Loucy (cell line): ENCODE measurements at regions not wholly inside any gene's neighbourhood (a gene's known extent, or its start where the extent isn't known, plus 50 kb on each side); places are given as distances from the start of the nearest gene placed in this dataset.
A peak's percentile ranks its signal among the peaks of the same experiment; 100 is the strongest.

ENCODE experiments used
- H2AFZ ChIP-seq: fragments of 200-600 bp; sonication (generic); 2 replicates; pipeline ENCODE4 v1.6.0; 2016; ENCODE audit warnings: antibody characterized with exemption, mild to moderate bottlenecking, low read length, moderate library complexity
- H3F3A ChIP-seq: fragments of 200-600 bp; 2 replicates; pipeline ENCODE4 v1.6.0; 2016; ENCODE audit warnings: antibody characterized with exemption, low read depth, mild to moderate bottlenecking
- H3K27me3 ChIP-seq: fragments of 200-600 bp; sonication (generic); 2 replicates; pipeline ENCODE4 v1.6.1; 2014; ENCODE audit warnings: low read length, mild to moderate bottlenecking; ENCODE audit not compliant: insufficient read depth, poor library complexity, severe bottlenecking
- H3K36me3 ChIP-seq: fragments of 200-600 bp; sonication (generic); 2 replicates; pipeline ENCODE4 v1.6.1; 2016; ENCODE audit warnings: low read length; ENCODE audit not compliant: insufficient read depth
- H3K4me1 ChIP-seq: fragments of 200-600 bp; sonication (generic); 2 replicates; pipeline ENCODE4 v1.5.1; 2014; ENCODE audit warnings: low read length, mild to moderate bottlenecking; ENCODE audit not compliant: insufficient read depth, poor library complexity, severe bottlenecking
- H3K4me2 ChIP-seq: fragments of 200-600 bp; sonication (generic); 2 replicates; pipeline ENCODE4 v1.6.0; 2014; ENCODE audit warnings: antibody characterized with exemption, low read length, low read depth, mild to moderate bottlenecking; ENCODE audit not compliant: poor library complexity, severe bottlenecking
- H3K4me3 ChIP-seq: fragments of 200-600 bp; sonication (generic); 2 replicates; pipeline ENCODE4 v1.5.1; 2014; ENCODE audit warnings: low read length, mild to moderate bottlenecking, mixed read lengths; ENCODE audit not compliant: poor library complexity, severe bottlenecking
- H3K79me2 ChIP-seq: fragments of 200-600 bp; sonication (generic); 2 replicates; pipeline ENCODE4 v1.6.1; 2014; ENCODE audit warnings: low read length; ENCODE audit not compliant: insufficient read depth
- H3K9ac ChIP-seq: fragments of 200-600 bp; sonication (generic); 2 replicates; pipeline ENCODE4 v1.6.0; 2014; ENCODE audit warnings: mild to moderate bottlenecking, low read depth, low read length, moderate library complexity; ENCODE audit not compliant: poor library complexity, severe bottlenecking
- H3K9me2 ChIP-seq: fragments of 200-600 bp; sonication (generic); replicated peaks from 2 replicates; pipeline ENCODE4 v1.6.1; 2016; ENCODE audit warnings: low read depth, low read length, mixed read lengths
- H3K9me3 ChIP-seq: fragments of 200-600 bp; sonication (generic); 2 replicates; pipeline ENCODE4 v1.6.1; 2014; ENCODE audit warnings: mild to moderate bottlenecking, antibody characterized with exemption, low read length, low read depth; ENCODE audit not compliant: insufficient read depth
- H4K20me1 ChIP-seq: fragments of 200-600 bp; sonication (generic); 2 replicates; pipeline ENCODE4 v1.6.0; 2014; ENCODE audit warnings: antibody characterized with exemption, low read length, mild to moderate bottlenecking; ENCODE audit not compliant: insufficient read depth, poor library complexity, severe bottlenecking
- CTCF ChIP-seq: fragments of 200-600 bp; sonication (generic); conservative IDR thresholded peaks from 2 replicates; pipeline ENCODE4 v1.5.1; 2014; ENCODE audit warnings: mild to moderate bottlenecking, antibody characterized with exemption, low read length
- EZH2phosphoT487 ChIP-seq: fragments of 200-600 bp; IDR thresholded peaks from 2 replicates; pipeline ENCODE4 v1.6.1; 2018; ENCODE audit warnings: antibody characterized with exemption, mild to moderate bottlenecking, moderate library complexity, borderline replicate concordance

- no peaks in the 10 kb centered on the region for H3K4me1 ChIP-seq
- TF ChIP-seq CTCF (no peak), EZH2phosphoT487 (no peak)
- no peaks in the 10 kb centered on the region for H4K20me1 ChIP-seq
- H3K9ac ChIP-seq = no peak overlapping the region
- 0 out of 2 replicates have a peak, but pooled peaks cover 5% of the 10 kb centered on the region for H3K9me2 ChIP-seq
- H3K79me2 ChIP-seq = no peaks in the 10 kb centered on the region
- H3K4me3 ChIP-seq = no peak overlapping the region
- no peaks in the 10 kb centered on the region for H3F3A ChIP-seq
- no peaks in the 10 kb centered on the region for H3K36me3 ChIP-seq
- no peak overlapping the region for H2AFZ ChIP-seq
- no peak overlapping the region for H3K4me2 ChIP-seq
- no peaks in the 10 kb centered on the region for H3K9me3 ChIP-seq
- no peaks in the 10 kb centered on the region for H3K27me3 ChIP-seq
Measured at GRCh38 chr12:84624601-84625000, 288.0 kb downstream of the SLC6A15 start.

GRCh38 chr12:84619053-84619571, 293.5 kb downstream of the SLC6A15 start:
- Histone ChIP-seq H3F3A (no peaks in the 10 kb centered on the region), H2AFZ (no peak overlapping the region), H3K4me3 (no peak overlapping the region), H3K9me2 (no peaks in the 10 kb centered on the region), H3K9ac (no peak overlapping the region), H3K4me2 (no peak overlapping the region), H4K20me1 (no peaks in the 10 kb centered on the region), H3K9me3 (no peaks in the 10 kb centered on the region), H3K4me1 (no peaks in the 10 kb centered on the region), H3K27me3 (no peaks in the 10 kb centered on the region), H3K36me3 (no peaks in the 10 kb centered on the region), H3K79me2 (no peaks in the 10 kb centered on the region)
- TF ChIP-seq EZH2phosphoT487 (no peak), CTCF (peak; percentile 44)

GRCh38 chr12:84607170-84607819, 305.3 kb downstream of the SLC6A15 start:
- Histone ChIP-seq H3F3A (no peaks in the 10 kb centered on the region), H3K4me2 (no peak overlapping the region), H2AFZ (no peak overlapping the region), H3K27me3 (no peaks in the 10 kb centered on the region), H3K9me3 (no peaks in the 10 kb centered on the region), H3K9ac (no peak overlapping the region), H3K36me3 (no peaks in the 10 kb centered on the region), H3K9me2 (no peaks in the 10 kb centered on the region), H4K20me1 (no peaks in the 10 kb centered on the region), H3K4me1 (no peaks in the 10 kb centered on the region), H3K4me3 (no peak overlapping the region), H3K79me2 (no peaks in the 10 kb centered on the region)
- TF ChIP-seq CTCF (no peak), EZH2phosphoT487 (no peak)
